ENCODE measurements at regions not wholly inside any gene's neighbourhood (a gene's known extent, or its start where the extent isn't known, plus 50 kb on each side); places are given as distances from the start of the nearest gene placed in this dataset.

GRCh38 chr2:238563551-238563950 is 136.8 kb downstream of the ASB1 start:
- Histone ChIP-seq H3K27ac (no peak overlapping the region), H3K36me3 (no peaks in the 10 kb centered on the region), H3K9me3 (no peaks in the 10 kb centered on the region), H3K27me3 (no peaks in the 10 kb centered on the region), H3K4me3 (no peak overlapping the region), H3K4me1 (ENCODE audit: insufficient read depth) (no peaks in the 10 kb centered on the region)
- 35 to 47% (median 42%) methylated on average over 10 of the region's 10 CpGs for WGBS, 3 donors
- intact Hi-C loops (cut with DNase I), result no loop called here
- TF ChIP-seq CTCF (IDR thresholded peaks at IDR 0.05), result no peak
- no peak for TF ChIP-seq EP300 (IDR thresholded peaks at IDR 0.05)
- TF ChIP-seq POLR2A (IDR thresholded peaks at IDR 0.05), result no peak
- no peak for DNase-seq

- WGBS, 3 donors, result 80 to 83% (median 83%) methylated on average over 16 of the region's 16 CpGs
- H3K36me3 ChIP-seq, result no peaks in the 10 kb centered on the region
- no peak overlapping the region for H3K4me3 ChIP-seq
- no peak for TF ChIP-seq CTCF (IDR thresholded peaks at IDR 0.05)
- H3K9me3 ChIP-seq, result no peaks in the 10 kb centered on the region
- H3K27me3 ChIP-seq, result no peaks in the 10 kb centered on the region
- intact Hi-C loops (cut with DNase I), result no loop called here
- no peaks in the 10 kb centered on the region for H3K4me1 ChIP-seq (ENCODE audit: insufficient read depth)
- no peak overlapping the region for H3K27ac ChIP-seq
- DNase-seq, result no peak
These were observed 137.7 kb downstream of the ASB1 start for GRCh38 chr2:238564286-238564920.

GRCh38 chr2:238565031-238565430 is 138.3 kb downstream of the ASB1 start:
- H3K4me1 ChIP-seq (ENCODE audit: insufficient read depth), result no peaks in the 10 kb centered on the region
- no peak for TF ChIP-seq EP300 (IDR thresholded peaks at IDR 0.05)
- TF ChIP-seq CTCF (IDR thresholded peaks at IDR 0.05), result no peak
- no peak for TF ChIP-seq POLR2A (IDR thresholded peaks at IDR 0.05)
- WGBS, 3 donors, result 93 to 95% (median 94%) methylated on average over 6 of the region's 6 CpGs
- no peak overlapping the region for H3K27ac ChIP-seq
- DNase-seq, result no peak
- no peaks in the 10 kb centered on the region for H3K9me3 ChIP-seq
- no peaks in the 10 kb centered on the region for H3K36me3 ChIP-seq
- H3K4me3 ChIP-seq, result no peak overlapping the region
- intact Hi-C loops (cut with DNase I), result no loop called here
- no peaks in the 10 kb centered on the region for H3K27me3 ChIP-seq

GRCh38 chr2:238566001-238566645 is 139.4 kb downstream of the ASB1 start:
- TF ChIP-seq EP300 (IDR thresholded peaks at IDR 0.05) (no peak), POLR2A (IDR thresholded peaks at IDR 0.05) (no peak), CTCF (IDR thresholded peaks at IDR 0.05) (no peak)
- Histone ChIP-seq H3K9me3 (no peaks in the 10 kb centered on the region), H3K4me3 (no peak overlapping the region), H3K4me1 (ENCODE audit: insufficient read depth) (no peaks in the 10 kb centered on the region), H3K27me3 (no peaks in the 10 kb centered on the region), H3K27ac (no peak overlapping the region), H3K36me3 (no peaks in the 10 kb centered on the region)
- WGBS, 3 donors, result 87 to 93% (median 87%) methylated on average over 16 of the region's 16 CpGs
- DNase-seq, result no peak
- intact Hi-C loops (cut with DNase I), result no loop called here

All from ovary (tissue), 7 donors.